BLaER1 (cell line): ENCODE measurements at regions not wholly inside any gene's neighbourhood (a gene's known extent, or its start where the extent isn't known, plus 50 kb on each side); places are given as distances from the start of the nearest gene placed in this dataset.
A peak's percentile ranks its signal among the peaks of the same experiment; 100 is the strongest.

Source experiments
- H3K27ac ChIP-seq: shearing (Covaris generic); formaldehyde crosslinking; 2 replicates; pipeline ENCODE4 v1.8.1; 2022
- H3K27me3 ChIP-seq: shearing (Covaris generic); formaldehyde crosslinking; 2 replicates; pipeline ENCODE4 v1.8.1; 2022
- H3K36me3 ChIP-seq: shearing (Covaris generic); formaldehyde crosslinking; 2 replicates; pipeline ENCODE4 v1.8.1; 2022
- H3K4me1 ChIP-seq: shearing (Covaris generic); formaldehyde crosslinking; 2 replicates; pipeline ENCODE4 v1.8.1; 2022
- H3K4me2 ChIP-seq: shearing (Covaris generic); formaldehyde crosslinking; 2 replicates; pipeline ENCODE4 v1.8.1; 2022
- H3K4me3 ChIP-seq: shearing (Covaris generic); formaldehyde crosslinking; 2 replicates; pipeline ENCODE4 v1.8.1; 2022
- H3K9ac ChIP-seq: shearing (Covaris generic); formaldehyde crosslinking; 2 replicates; pipeline ENCODE4 v1.8.1; 2022
- H3K9me3 ChIP-seq: shearing (Covaris generic); formaldehyde crosslinking; 2 replicates; pipeline ENCODE4 v1.8.1; 2022
- H4K20me1 ChIP-seq: shearing (Covaris generic); formaldehyde crosslinking; 2 replicates; pipeline ENCODE4 v1.8.1; 2022
- Cebpa-rat ChIP-seq: shearing (Covaris generic); IDR thresholded peaks from 2 replicates; pipeline ENCODE4 v1.8.1; 2022

DNA sequence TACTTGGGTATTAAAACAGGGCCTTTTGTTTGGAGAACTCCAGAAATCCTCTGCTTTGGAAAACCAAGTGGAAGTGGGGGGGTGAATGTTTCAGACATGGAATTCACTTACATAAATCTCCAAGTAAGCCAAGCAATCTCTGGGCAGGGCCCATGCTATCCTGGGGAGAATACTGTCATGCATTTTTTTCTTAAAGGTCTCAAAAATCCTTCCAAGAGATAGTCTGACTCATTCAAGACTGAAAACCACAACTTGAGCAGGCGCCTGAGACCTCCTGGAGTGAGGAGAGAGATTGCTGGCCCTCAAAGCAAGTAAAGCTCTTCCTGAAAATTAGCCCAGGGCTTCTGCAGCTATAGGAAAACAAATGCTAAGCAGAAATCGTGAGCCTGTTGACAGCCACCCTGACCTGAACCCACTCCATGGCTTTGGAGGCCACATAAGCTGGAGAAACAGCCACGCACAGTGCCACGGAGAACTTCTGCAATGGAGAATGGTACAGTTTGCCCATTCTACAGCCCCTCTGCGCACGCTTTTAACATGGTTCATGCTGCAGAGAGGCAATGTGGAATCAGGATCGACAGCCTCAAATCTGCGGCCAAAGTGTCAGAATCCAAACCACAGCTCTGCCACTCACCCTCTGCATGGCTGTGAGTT lies 203.1 kb upstream of the AUTS2 start:
- no peak for TF ChIP-seq Cebpa-rat
- Histone ChIP-seq H3K27ac (no peak overlapping the region), H3K4me1 (no peaks in the 10 kb centered on the region), H3K27me3 (no peaks in the 10 kb centered on the region), H3K4me3 (no peak overlapping the region), H3K9ac (no peak overlapping the region), H3K9me3 (peaks cover 12% of the 10 kb centered on the region), H3K36me3 (no peaks in the 10 kb centered on the region), H4K20me1 (no peaks in the 10 kb centered on the region), H3K4me2 (no peak overlapping the region)

- Histone ChIP-seq H3K36me3 (no peaks in the 10 kb centered on the region), H3K4me1 (no peaks in the 10 kb centered on the region), H3K4me2 (no peak overlapping the region), H3K9me3 (peaks cover 8% of the 10 kb centered on the region), H3K9ac (no peak overlapping the region), H4K20me1 (no peaks in the 10 kb centered on the region), H3K4me3 (no peak overlapping the region), H3K27me3 (no peaks in the 10 kb centered on the region), H3K27ac (no peak overlapping the region)
- TF ChIP-seq Cebpa-rat, result no peak
Measured at GRCh38 chr7:69398986-69399385, 199.3 kb upstream of the AUTS2 start.

DNA sequence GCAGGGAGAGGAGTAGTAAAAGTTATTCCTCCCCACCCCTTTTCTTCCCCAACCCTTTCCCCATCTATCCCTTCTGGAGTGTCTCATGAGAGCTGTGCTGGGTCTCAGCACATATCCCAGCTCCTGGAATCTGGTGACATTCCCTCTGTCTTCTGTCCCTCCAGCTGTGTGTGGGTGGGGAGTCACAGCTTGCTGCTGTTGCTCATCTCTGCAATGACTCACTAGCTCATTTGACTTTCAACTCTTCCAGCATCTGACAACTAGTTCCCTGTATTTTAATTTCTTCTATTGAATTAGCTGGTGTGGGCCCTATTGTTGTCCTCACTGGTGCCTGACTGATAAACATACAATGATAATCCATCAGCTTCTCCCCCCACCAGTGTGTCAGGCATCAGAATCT lies 198.9 kb upstream of the AUTS2 start:
- no peaks in the 10 kb centered on the region for H4K20me1 ChIP-seq
- no peaks in the 10 kb centered on the region for H3K4me1 ChIP-seq
- no peak overlapping the region for H3K4me3 ChIP-seq
- H3K4me2 ChIP-seq, result no peak overlapping the region
- H3K27me3 ChIP-seq, result no peaks in the 10 kb centered on the region
- TF ChIP-seq Cebpa-rat, result no peak
- H3K9ac ChIP-seq, result no peak overlapping the region
- no peak overlapping the region for H3K27ac ChIP-seq
- peaks cover 5% of the 10 kb centered on the region; the same call in 1 of the 2 replicates for H3K9me3 ChIP-seq
- no peaks in the 10 kb centered on the region for H3K36me3 ChIP-seq

DNA sequence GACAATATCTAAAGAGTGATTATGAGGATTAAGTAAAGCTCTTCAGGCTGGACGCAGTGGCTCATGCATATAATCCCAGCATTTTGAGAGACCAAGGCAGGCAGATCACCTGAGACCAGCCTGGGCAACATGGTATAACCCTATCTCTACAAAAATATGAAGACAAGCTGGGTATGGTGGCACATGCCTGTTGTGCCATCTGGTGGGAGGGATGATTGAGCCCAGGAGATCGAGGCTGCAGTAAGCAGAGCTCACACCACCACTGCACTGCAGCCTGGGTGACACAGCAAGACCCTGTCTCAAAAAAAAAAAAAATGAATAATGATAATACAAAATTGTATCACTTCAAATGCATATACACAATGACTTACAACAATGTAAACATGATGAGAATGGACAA lies 195.6 kb upstream of the AUTS2 start:
- H3K27ac ChIP-seq, result no peak overlapping the region
- no peaks in the 10 kb centered on the region for H3K4me1 ChIP-seq
- no peak overlapping the region for H3K9ac ChIP-seq
- no peaks in the 10 kb centered on the region for H4K20me1 ChIP-seq
- no peak for TF ChIP-seq Cebpa-rat
- H3K4me3 ChIP-seq, result no peak overlapping the region
- H3K27me3 ChIP-seq, result no peaks in the 10 kb centered on the region
- H3K4me2 ChIP-seq, result no peak overlapping the region
- H3K36me3 ChIP-seq, result no peaks in the 10 kb centered on the region
- no peaks in the 10 kb centered on the region for H3K9me3 ChIP-seq

- H3K9me3 ChIP-seq, result no peaks in the 10 kb centered on the region
- no peaks in the 10 kb centered on the region for H3K4me1 ChIP-seq
- H3K4me2 ChIP-seq, result no peak overlapping the region
- H3K4me3 ChIP-seq, result no peak overlapping the region
- H4K20me1 ChIP-seq, result no peaks in the 10 kb centered on the region
- no peak overlapping the region for H3K9ac ChIP-seq
- H3K36me3 ChIP-seq, result no peaks in the 10 kb centered on the region
- TF ChIP-seq Cebpa-rat, result no peak
- H3K27ac ChIP-seq, result no peak overlapping the region
- no peaks in the 10 kb centered on the region for H3K27me3 ChIP-seq
Measured at GRCh38 chr7:69403169-69403568, 195.1 kb upstream of the AUTS2 start.

DNA sequence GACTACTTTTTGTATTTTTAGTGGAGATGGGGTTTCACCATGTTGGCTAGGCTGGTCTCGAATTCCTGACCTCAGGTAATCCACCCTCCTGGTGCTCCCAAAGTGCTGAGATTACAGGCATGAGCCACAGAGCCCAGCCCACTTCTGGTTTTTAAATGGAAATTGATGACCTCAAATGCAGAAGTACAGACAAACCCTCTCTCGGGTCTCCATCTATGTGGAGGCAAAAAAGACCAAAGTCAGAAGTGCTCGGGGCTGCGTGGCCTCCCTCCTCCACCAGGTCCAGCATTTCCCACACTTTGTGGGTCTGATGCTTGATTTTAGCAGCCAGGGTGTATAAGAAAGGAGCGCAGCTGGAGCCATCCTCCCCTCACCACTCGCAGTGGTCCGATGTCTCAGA lies 187.3 kb upstream of the AUTS2 start:
- Histone ChIP-seq H3K9me3 (peaks cover 10% of the 10 kb centered on the region), H3K4me3 (no peak overlapping the region), H3K4me1 (peaks cover 22% of the 10 kb centered on the region), H3K4me2 (no peak overlapping the region), H3K9ac (no peak overlapping the region), H3K36me3 (no peaks in the 10 kb centered on the region), H3K27ac (no peak overlapping the region), H3K27me3 (no peaks in the 10 kb centered on the region), H4K20me1 (no peaks in the 10 kb centered on the region)
- TF ChIP-seq Cebpa-rat, result no peak

- no peak overlapping the region for H3K4me3 ChIP-seq
- no peak overlapping the region for H3K4me2 ChIP-seq
- no peaks in the 10 kb centered on the region for H4K20me1 ChIP-seq
- no peaks in the 10 kb centered on the region for H3K27me3 ChIP-seq
- H3K9me3 ChIP-seq, result peaks cover 12% of the 10 kb centered on the region
- no peaks in the 10 kb centered on the region for H3K36me3 ChIP-seq
- no peak for TF ChIP-seq Cebpa-rat
- H3K4me1 ChIP-seq, result peaks cover 22% of the 10 kb centered on the region
- H3K9ac ChIP-seq, result no peak overlapping the region
- H3K27ac ChIP-seq, result no peak overlapping the region
Measured at GRCh38 chr7:69411466-69411865, 186.8 kb upstream of the AUTS2 start.

- Histone ChIP-seq H3K27me3 (no peaks in the 10 kb centered on the region), H4K20me1 (no peaks in the 10 kb centered on the region), H3K4me3 (no peak overlapping the region), H3K36me3 (peaks cover 1% of the 10 kb centered on the region; the same call in 1 of the 2 replicates), H3K4me2 (peak overlapping the region; percentile 27), H3K27ac (no peak overlapping the region), H3K9ac (no peak overlapping the region), H3K4me1 (peaks cover 28% of the 10 kb centered on the region), H3K9me3 (peaks cover 23% of the 10 kb centered on the region)
- TF ChIP-seq Cebpa-rat, result no peak
Measured at GRCh38 chr7:69412331-69413146, 185.7 kb upstream of the AUTS2 start.

- Histone ChIP-seq H4K20me1 (no peaks in the 10 kb centered on the region), H3K4me2 (no peak overlapping the region), H3K9ac (no peak overlapping the region), H3K27me3 (no peaks in the 10 kb centered on the region), H3K4me3 (no peak overlapping the region), H3K4me1 (peaks cover 46% of the 10 kb centered on the region), H3K9me3 (peaks cover 28% of the 10 kb centered on the region), H3K36me3 (peaks cover 4% of the 10 kb centered on the region; the same call in 1 of the 2 replicates), H3K27ac (no peak overlapping the region)
- no peak for TF ChIP-seq Cebpa-rat
Measured at GRCh38 chr7:69414555-69414954, 183.7 kb upstream of the AUTS2 start.
